ENCODE measurements at regions not wholly inside any gene's neighbourhood (a gene's known extent, or its start where the extent isn't known, plus 50 kb on each side); places are given as distances from the start of the nearest gene placed in this dataset.

DNA sequence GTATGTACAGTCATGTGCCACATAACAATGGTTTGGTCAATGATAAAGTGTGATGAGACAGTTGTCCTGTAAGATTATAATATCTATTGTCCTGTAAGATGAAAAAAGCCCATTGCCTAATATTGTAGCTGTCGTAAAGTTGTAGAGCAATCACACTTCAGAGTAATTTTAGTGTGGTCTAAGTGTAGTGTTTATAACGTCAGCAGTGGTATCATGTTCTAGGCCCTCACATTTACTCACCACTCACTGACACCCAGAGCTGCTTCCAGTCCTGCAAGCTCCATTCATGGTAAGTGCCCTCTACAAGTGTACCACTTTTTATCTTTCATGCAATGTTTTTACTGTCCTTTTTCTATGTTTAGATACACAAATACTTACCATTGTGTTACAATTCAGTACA lies 259.9 kb upstream of the RAB4A start:
- no peaks in the 10 kb centered on the region for H3K27me3 ChIP-seq
- H3K36me3 ChIP-seq = no peaks in the 10 kb centered on the region
- WGBS, 2 donors (ENCODE audit: low coverage in 1 of 2) = 60 to 81% methylated on average over 1 to 2 of the region's 2 CpGs
- in situ Hi-C loops (cut with MboI; ENCODE audit: low pct_ligation_motif_present in 1 of 4, low pct_unique_long_range_greater_than_20kb in 1 of 4, low sequenced_read_pairs in 3 of 4) = no loop called here
- no peak overlapping the region for H3K4me3 ChIP-seq
- H3K27ac ChIP-seq = no peak overlapping the region
- TF ChIP-seq EP300 (IDR thresholded peaks at IDR 0.05; ENCODE audit: low read depth) = no peak
- TF ChIP-seq POLR2A (IDR thresholded peaks at IDR 0.05) = no peak
- no peak for TF ChIP-seq POLR2AphosphoS5 (IDR thresholded peaks at IDR 0.05)
- TF ChIP-seq, protein P1, sequence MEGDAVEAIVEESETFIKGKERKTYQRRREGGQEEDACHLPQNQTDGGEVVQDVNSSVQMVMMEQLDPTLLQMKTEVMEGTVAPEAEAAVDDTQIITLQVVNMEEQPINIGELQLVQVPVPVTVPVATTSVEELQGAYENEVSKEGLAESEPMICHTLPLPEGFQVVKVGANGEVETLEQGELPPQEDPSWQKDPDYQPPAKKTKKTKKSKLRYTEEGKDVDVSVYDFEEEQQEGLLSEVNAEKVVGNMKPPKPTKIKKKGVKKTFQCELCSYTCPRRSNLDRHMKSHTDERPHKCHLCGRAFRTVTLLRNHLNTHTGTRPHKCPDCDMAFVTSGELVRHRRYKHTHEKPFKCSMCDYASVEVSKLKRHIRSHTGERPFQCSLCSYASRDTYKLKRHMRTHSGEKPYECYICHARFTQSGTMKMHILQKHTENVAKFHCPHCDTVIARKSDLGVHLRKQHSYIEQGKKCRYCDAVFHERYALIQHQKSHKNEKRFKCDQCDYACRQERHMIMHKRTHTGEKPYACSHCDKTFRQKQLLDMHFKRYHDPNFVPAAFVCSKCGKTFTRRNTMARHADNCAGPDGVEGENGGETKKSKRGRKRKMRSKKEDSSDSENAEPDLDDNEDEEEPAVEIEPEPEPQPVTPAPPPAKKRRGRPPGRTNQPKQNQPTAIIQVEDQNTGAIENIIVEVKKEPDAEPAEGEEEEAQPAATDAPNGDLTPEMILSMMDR (IDR thresholded peaks at IDR 0.05) = no peak
- no peaks in the 10 kb centered on the region for H3K9me3 ChIP-seq
- H3K4me1 ChIP-seq = no peaks in the 10 kb centered on the region
- DNase-seq = no peak
- intact Hi-C loops (cut with DNase I; ENCODE audit: low total_unique reads) = no loop called here

GRCh38 chr1:229012823-229013222 lies 258.1 kb upstream of the RAB4A start:
- TF ChIP-seq, protein P1 (IDR thresholded peaks at IDR 0.05) = no peak
- TF ChIP-seq POLR2A (IDR thresholded peaks at IDR 0.05) = no peak
- TF ChIP-seq POLR2AphosphoS5 (IDR thresholded peaks at IDR 0.05) = no peak
- TF ChIP-seq EP300 (IDR thresholded peaks at IDR 0.05; ENCODE audit: low read depth) = no peak
- H3K27me3 ChIP-seq = no peaks in the 10 kb centered on the region
- H3K27ac ChIP-seq = no peak overlapping the region
- intact Hi-C loops (cut with DNase I; ENCODE audit: low total_unique reads) (no loop called here), in situ Hi-C loops (cut with MboI; ENCODE audit: low pct_ligation_motif_present in 1 of 4, low pct_unique_long_range_greater_than_20kb in 1 of 4, low sequenced_read_pairs in 3 of 4) (no loop called here)
- 77% methylated on average over 2 of the region's 2 CpGs for WGBS, 2 donors (ENCODE audit: low coverage in 1 of 2)
- H3K4me3 ChIP-seq = no peak overlapping the region
- H3K4me1 ChIP-seq = no peaks in the 10 kb centered on the region
- H3K36me3 ChIP-seq = no peaks in the 10 kb centered on the region
- no peaks in the 10 kb centered on the region for H3K9me3 ChIP-seq
- DNase-seq = no peak

DNA sequence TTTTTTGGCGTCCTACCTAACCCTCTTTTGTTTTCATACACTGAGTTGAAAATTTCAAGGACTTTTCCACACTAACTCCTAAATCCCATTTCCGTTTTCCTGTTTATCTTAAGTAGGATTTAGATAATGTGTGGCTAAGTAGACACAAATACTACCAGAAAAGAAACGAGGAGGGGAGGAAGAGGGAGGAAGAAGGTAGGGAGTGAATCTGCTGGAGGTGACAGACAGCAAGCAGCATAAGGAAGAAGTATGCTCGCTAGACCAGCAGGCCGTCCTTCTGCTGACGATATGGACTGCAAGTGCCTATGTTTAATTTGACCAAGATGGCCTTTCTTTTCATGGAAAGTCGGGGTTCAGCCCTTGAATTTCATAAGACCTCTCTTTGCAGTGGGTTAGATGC lies 256.9 kb upstream of the RAB4A start:
- no peak for DNase-seq
- H3K4me3 ChIP-seq = no peak overlapping the region
- in situ Hi-C loops (cut with MboI; ENCODE audit: low pct_ligation_motif_present in 1 of 4, low pct_unique_long_range_greater_than_20kb in 1 of 4, low sequenced_read_pairs in 3 of 4) = no loop called here
- H3K9me3 ChIP-seq = no peaks in the 10 kb centered on the region
- H3K36me3 ChIP-seq = no peaks in the 10 kb centered on the region
- WGBS, 2 donors (ENCODE audit: low coverage in 1 of 2) = 55 to 58% methylated on average over 7 of the region's 7 CpGs
- intact Hi-C loops (cut with DNase I; ENCODE audit: low total_unique reads) = no loop called here
- H3K27me3 ChIP-seq = no peaks in the 10 kb centered on the region
- H3K27ac ChIP-seq = no peak overlapping the region
- no peaks in the 10 kb centered on the region for H3K4me1 ChIP-seq
- no peak for TF ChIP-seq POLR2A (IDR thresholded peaks at IDR 0.05)

DNA sequence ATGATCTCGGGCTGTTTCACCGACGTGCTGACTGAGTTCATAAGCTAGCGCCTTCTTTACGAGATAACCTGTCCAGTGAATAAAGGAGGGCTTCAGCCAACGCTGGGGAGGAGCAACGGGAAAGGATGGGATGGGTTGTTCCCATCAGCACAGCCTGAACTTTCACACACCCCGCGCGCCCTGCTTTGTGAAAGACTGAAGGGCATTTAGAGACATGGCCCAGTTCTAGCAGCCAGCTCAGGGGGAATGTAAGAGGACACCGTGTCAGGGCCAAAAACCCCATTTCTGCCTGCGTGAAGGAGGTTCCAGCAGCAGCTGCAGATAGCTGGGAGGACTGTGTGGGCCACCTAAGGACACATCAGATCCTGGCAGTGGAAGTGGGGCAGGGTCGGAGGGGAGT lies 255.1 kb upstream of the RAB4A start:
- H3K4me3 ChIP-seq = no peak overlapping the region
- no peaks in the 10 kb centered on the region for H3K4me1 ChIP-seq
- DNase-seq = no peak
- in situ Hi-C loops (cut with MboI; ENCODE audit: low pct_ligation_motif_present in 1 of 4, low pct_unique_long_range_greater_than_20kb in 1 of 4, low sequenced_read_pairs in 3 of 4) = no loop called here
- H3K27ac ChIP-seq = no peak overlapping the region
- H3K36me3 ChIP-seq = no peaks in the 10 kb centered on the region
- TF ChIP-seq, protein P1 (IDR thresholded peaks at IDR 0.05) = no peak
- no peak for TF ChIP-seq POLR2A (IDR thresholded peaks at IDR 0.05)
- no peak for TF ChIP-seq EP300 (IDR thresholded peaks at IDR 0.05; ENCODE audit: low read depth)
- TF ChIP-seq POLR2AphosphoS5 (IDR thresholded peaks at IDR 0.05) = no peak
- H3K9me3 ChIP-seq = no peaks in the 10 kb centered on the region
- intact Hi-C loops (cut with DNase I; ENCODE audit: low total_unique reads) = no loop called here
- WGBS, 2 donors (ENCODE audit: low coverage in 1 of 2) = 79 to 100% methylated on average over 2 to 13 of the region's 13 CpGs
- H3K27me3 ChIP-seq = no peaks in the 10 kb centered on the region

DNA sequence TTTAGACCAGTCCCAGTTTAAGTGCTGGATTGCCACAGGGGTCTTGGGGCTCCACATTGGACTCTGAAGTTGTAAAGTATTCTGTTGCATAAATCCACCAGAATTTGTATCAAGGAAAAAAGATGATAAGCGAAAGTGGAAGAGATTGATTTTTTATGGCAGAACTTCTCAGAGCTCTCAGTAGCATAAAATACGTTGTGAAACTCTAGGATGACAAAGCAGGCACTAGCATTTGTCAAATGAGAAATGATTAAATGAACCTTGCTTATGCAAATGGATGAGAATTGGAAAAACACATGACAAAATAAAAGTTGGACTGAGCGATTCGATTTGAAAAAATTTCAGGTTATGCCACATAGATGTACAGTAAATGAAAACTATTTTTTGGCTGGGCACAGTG lies 253.8 kb upstream of the RAB4A start:
- 85 to 93% methylated on average over 4 of the region's 4 CpGs for WGBS, 2 donors (ENCODE audit: low coverage in 1 of 2)

More for the DNA sequence above, 253.8 kb upstream of the RAB4A start:
- Histone ChIP-seq H3K9me3 (no peaks in the 10 kb centered on the region), H3K4me3 (no peak overlapping the region), H3K36me3 (no peaks in the 10 kb centered on the region), H3K4me1 (no peaks in the 10 kb centered on the region), H3K27me3 (no peaks in the 10 kb centered on the region), H3K27ac (no peak overlapping the region)
- intact Hi-C loops (cut with DNase I; ENCODE audit: low total_unique reads) = no loop called here
- no peak for DNase-seq
- in situ Hi-C loops (cut with MboI; ENCODE audit: low pct_ligation_motif_present in 1 of 4, low pct_unique_long_range_greater_than_20kb in 1 of 4, low sequenced_read_pairs in 3 of 4) = no loop called here
- TF ChIP-seq POLR2A (IDR thresholded peaks at IDR 0.05) (no peak), EP300 (IDR thresholded peaks at IDR 0.05; ENCODE audit: low read depth) (no peak), POLR2AphosphoS5 (IDR thresholded peaks at IDR 0.05) (no peak)
- TF ChIP-seq, protein P1 (IDR thresholded peaks at IDR 0.05) = no peak
